ENCODE measurements at regions not wholly inside any gene's neighbourhood (a gene's known extent, or its start where the extent isn't known, plus 50 kb on each side); places are given as distances from the start of the nearest gene placed in this dataset.

- no peak overlapping the region for H3K9ac ChIP-seq (ENCODE audit: low read depth in 1 of 2, low read length in 2 of 2)
- 75% methylated on average over 27 of the region's 27 CpGs for WGBS
- no peaks in the 10 kb centered on the region for H3K9me3 ChIP-seq (ENCODE audit: control insufficient read depth in 4 of 4, low read length in 3 of 4)
- no peaks in the 10 kb centered on the region for H3K36me3 ChIP-seq (ENCODE audit: control insufficient read depth in 4 of 4, insufficient read depth in 3 of 4, low read depth in 1 of 4, low read length in 3 of 4)
- no peak overlapping the region for H3K4me3 ChIP-seq (ENCODE audit: low read depth in 1 of 3, low read length in 3 of 3)
- H3K27ac ChIP-seq (ENCODE audit: low read depth in 1 of 2, low read length in 2 of 2), result no peak overlapping the region
- H3K4me1 ChIP-seq (ENCODE audit: control insufficient read depth in 4 of 4, insufficient read depth in 4 of 4, low read length in 3 of 4), result peaks cover 0 to 4% (median 0%) of the 10 kb centered on the region in 4 donors
- H3K27me3 ChIP-seq (ENCODE audit: control insufficient read depth in 4 of 4, insufficient read depth in 4 of 4, low read length in 3 of 4), result no peaks in the 10 kb centered on the region
- TF ChIP-seq GABPA (IDR thresholded peaks at IDR 0.05 in 1 of 2, conservative IDR thresholded peaks at IDR 0.05 in 1 of 2) (no peak), MAX (IDR thresholded peaks at IDR 0.05) (no peak), HNF4G (IDR thresholded peaks at IDR 0.05) (no peak), HNF4A (conservative IDR thresholded peaks at IDR 0.05) (no peak), JUND (IDR thresholded peaks at IDR 0.05) (no peak), NR2F2 (IDR thresholded peaks at IDR 0.05) (no peak), REST (IDR thresholded peaks at IDR 0.05) (no peak), TAF1 (conservative IDR thresholded peaks at IDR 0.05) (no peak), FOXA2 (IDR thresholded peaks at IDR 0.05) (no peak), YY1 (IDR thresholded peaks at IDR 0.05) (no peak), ZBTB33 (IDR thresholded peaks at IDR 0.05) (no peak), RXRA (IDR thresholded peaks at IDR 0.05) (no peak)
- TF ChIP-seq, protein P1, sequence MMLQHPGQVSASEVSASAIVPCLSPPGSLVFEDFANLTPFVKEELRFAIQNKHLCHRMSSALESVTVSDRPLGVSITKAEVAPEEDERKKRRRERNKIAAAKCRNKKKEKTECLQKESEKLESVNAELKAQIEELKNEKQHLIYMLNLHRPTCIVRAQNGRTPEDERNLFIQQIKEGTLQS (IDR thresholded peaks at IDR 0.05), result no peak
- DNase-seq (ENCODE audit: low spot score), result no peak
Measured at GRCh38 chr1:30656171-30656940, 67.0 kb downstream of the MATN1 start.

DNA sequence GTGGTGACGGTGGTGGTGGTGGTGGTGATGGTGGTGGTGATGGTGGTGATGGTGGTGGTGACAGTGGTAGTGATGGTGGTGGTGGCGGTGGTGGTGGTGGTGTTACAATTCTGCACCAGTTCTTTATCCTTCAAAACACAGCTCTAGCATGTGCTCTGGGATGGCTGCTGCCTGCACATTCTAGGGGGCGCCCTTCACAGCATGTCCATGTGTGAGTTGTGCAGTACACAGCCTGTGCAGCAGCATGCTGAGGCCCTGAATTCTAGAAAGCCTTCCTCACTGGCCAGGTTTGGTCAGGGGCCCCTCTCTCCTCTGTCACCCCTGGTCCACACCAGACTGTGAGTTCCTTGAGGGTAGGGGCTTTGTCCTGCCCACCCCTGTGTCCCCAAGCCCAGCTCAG, 67.7 kb downstream of the MATN1 start:
- H3K36me3 ChIP-seq (ENCODE audit: control insufficient read depth in 4 of 4, insufficient read depth in 3 of 4, low read depth in 1 of 4, low read length in 3 of 4), result no peaks in the 10 kb centered on the region
- no peaks in the 10 kb centered on the region for H3K27me3 ChIP-seq (ENCODE audit: control insufficient read depth in 4 of 4, insufficient read depth in 4 of 4, low read length in 3 of 4)
- H3K9me3 ChIP-seq (ENCODE audit: control insufficient read depth in 4 of 4, low read length in 3 of 4), result no peaks in the 10 kb centered on the region
- no peak for DNase-seq (ENCODE audit: low spot score)
- no peak overlapping the region for H3K9ac ChIP-seq (ENCODE audit: low read depth in 1 of 2, low read length in 2 of 2)
- H3K27ac ChIP-seq (ENCODE audit: low read depth in 1 of 2, low read length in 2 of 2), result no peak overlapping the region
- no peak overlapping the region for H3K4me3 ChIP-seq (ENCODE audit: low read depth in 1 of 3, low read length in 3 of 3)
- WGBS, result 66% methylated on average over 3 of the region's 3 CpGs
- H3K4me1 ChIP-seq (ENCODE audit: control insufficient read depth in 4 of 4, insufficient read depth in 4 of 4, low read length in 3 of 4), result peaks cover 0 to 4% (median 0%) of the 10 kb centered on the region in 4 donors
- TF ChIP-seq GABPA (IDR thresholded peaks at IDR 0.05 in 1 of 2, conservative IDR thresholded peaks at IDR 0.05 in 1 of 2) (no peak), FOXA2 (IDR thresholded peaks at IDR 0.05) (no peak), RXRA (IDR thresholded peaks at IDR 0.05) (no peak), JUND (IDR thresholded peaks at IDR 0.05) (no peak), CTCF (IDR thresholded peaks at IDR 0.05; ENCODE audit: low read depth, low read length, missing input control) (no peak), HNF4A (conservative IDR thresholded peaks at IDR 0.05) (no peak), FOXA1 (IDR thresholded peaks at IDR 0.05) (no peak), TAF1 (conservative IDR thresholded peaks at IDR 0.05) (no peak), NR2F2 (IDR thresholded peaks at IDR 0.05) (no peak), EGR1 (IDR thresholded peaks at IDR 0.05; ENCODE audit: low read depth in 2 of 2) (no peak), MAX (IDR thresholded peaks at IDR 0.05) (no peak), YY1 (IDR thresholded peaks at IDR 0.05) (no peak), RAD21 (IDR thresholded peaks at IDR 0.05) (no peak), ZBTB33 (IDR thresholded peaks at IDR 0.05) (no peak), SP1 (IDR thresholded peaks at IDR 0.05) (no peak)
- TF ChIP-seq, protein P1 (IDR thresholded peaks at IDR 0.05), result no peak
